ENCODE measurements at regions not wholly inside any gene's neighbourhood (a gene's known extent, or its start where the extent isn't known, plus 50 kb on each side); places are given as distances from the start of the nearest gene placed in this dataset.

DNA sequence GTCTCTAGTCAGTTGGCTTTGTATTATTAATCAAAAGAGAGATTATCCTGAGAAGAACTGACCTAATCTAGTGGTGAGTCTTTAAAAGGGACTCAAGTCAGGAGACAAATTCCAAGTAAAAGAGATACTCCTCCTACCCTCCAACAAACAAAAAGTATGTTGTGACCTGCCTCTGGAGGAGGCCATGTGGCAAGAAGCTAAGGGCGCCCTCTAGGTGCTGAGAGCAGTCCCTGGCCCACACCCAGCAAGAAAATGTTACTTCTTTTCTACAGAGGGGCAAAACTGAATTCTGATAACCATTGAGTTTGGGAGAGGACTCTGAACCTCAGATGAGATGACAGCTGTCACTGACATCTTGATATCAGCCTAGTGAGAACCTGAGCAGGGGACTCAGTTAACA lies 953.6 kb upstream of the AGA start:
- H3K27me3 ChIP-seq (ENCODE audit: control insufficient read depth in 2 of 2, insufficient read depth in 2 of 2, low read length in 2 of 2): no peaks in the 10 kb centered on the region
- H3K27ac ChIP-seq (ENCODE audit: low read depth in 1 of 2, low read length in 2 of 2): no peak overlapping the region
- H3K79me2 ChIP-seq (ENCODE audit: insufficient read depth, low read length): no peaks in the 10 kb centered on the region
- H4K20me1 ChIP-seq (ENCODE audit: insufficient read depth, low read length): no peaks in the 10 kb centered on the region
- H3K36me3 Mint-ChIP-seq: no peaks in the 10 kb centered on the region
- no peaks in the 10 kb centered on the region for H3K36me3 ChIP-seq (replicated peaks in 1 of 2; ENCODE audit: control insufficient read depth in 1 of 2, insufficient read depth in 2 of 2, low read length in 2 of 2)
- H3K4me1 ChIP-seq (ENCODE audit: control insufficient read depth in 1 of 2, insufficient read depth in 2 of 2, low read length in 2 of 2): no peaks in the 10 kb centered on the region
- no peak overlapping the region for H3K4me3 Mint-ChIP-seq
- no peaks in the 10 kb centered on the region for H3K27me3 Mint-ChIP-seq (ENCODE audit: low read depth in 3 of 3)
- peaks cover 4 to 9% of the 10 kb centered on the region in 2 donors for H3K9me3 ChIP-seq (replicated peaks in 1 of 2; ENCODE audit: control insufficient read depth in 1 of 2, insufficient read depth in 1 of 2, low read length in 2 of 2)
- intact Hi-C loops (cut with micrococcal nuclease): no loop called here
- H3K9ac ChIP-seq (ENCODE audit: insufficient read depth, low read length, poor library complexity, severe bottlenecking): no peak overlapping the region
- H2AFZ ChIP-seq (ENCODE audit: insufficient read depth, low read depth, low read length, poor library complexity, severe bottlenecking): no peak overlapping the region
- H3K9me3 Mint-ChIP-seq: peaks cover 0 to 5% (median 3%) of the 10 kb centered on the region in 7 donors
- no peak for TF ChIP-seq CTCF (IDR thresholded peaks at IDR 0.05)
- H3K4me2 ChIP-seq (replicated peaks; ENCODE audit: extremely low read depth, low read length, poor library complexity, severe bottlenecking): no peak overlapping the region
- no peak overlapping the region for H3K27ac Mint-ChIP-seq
- H3K4me1 Mint-ChIP-seq: no peaks in the 10 kb centered on the region
- WGBS (ENCODE audit: insufficient coverage): 80% methylated on average over 1 of the region's 1 CpG
- no peak for DNase-seq
- H3K4me3 ChIP-seq (replicated peaks in 1 of 3; ENCODE audit: low read depth in 2 of 3, low read length in 3 of 3): no peak overlapping the region

GRCh38 chr4:178412455-178412854 lies 970.2 kb upstream of the AGA start:
- Mint-ChIP-seq H3K4me1 (no peaks in the 10 kb centered on the region), H3K9me3 (peaks cover 0 to 16% (median 7%) of the 10 kb centered on the region in 7 donors), H3K27ac (no peak overlapping the region), H3K27me3 (ENCODE audit: low read depth in 3 of 3) (no peaks in the 10 kb centered on the region), H3K4me3 (no peak overlapping the region), H3K36me3 (no peaks in the 10 kb centered on the region)
- H3K9ac ChIP-seq (ENCODE audit: insufficient read depth, low read length, poor library complexity, severe bottlenecking): no peak overlapping the region
- H3K36me3 ChIP-seq (replicated peaks in 1 of 2; ENCODE audit: control insufficient read depth in 1 of 2, insufficient read depth in 2 of 2, low read length in 2 of 2): no peaks in the 10 kb centered on the region
- no peaks in the 10 kb centered on the region for H3K4me1 ChIP-seq (ENCODE audit: control insufficient read depth in 1 of 2, insufficient read depth in 2 of 2, low read length in 2 of 2)
- no peak for DNase-seq
- H2AFZ ChIP-seq (ENCODE audit: insufficient read depth, low read depth, low read length, poor library complexity, severe bottlenecking): no peak overlapping the region
- WGBS (ENCODE audit: insufficient coverage): no CpG with 5 or more reads among the region's 1 CpG
- no peak overlapping the region for H3K4me3 ChIP-seq (replicated peaks in 1 of 3; ENCODE audit: low read depth in 2 of 3, low read length in 3 of 3)
- no peak overlapping the region for H3K4me2 ChIP-seq (replicated peaks; ENCODE audit: extremely low read depth, low read length, poor library complexity, severe bottlenecking)
- no peaks in the 10 kb centered on the region for H3K79me2 ChIP-seq (ENCODE audit: insufficient read depth, low read length)
- H3K9me3 ChIP-seq (replicated peaks in 1 of 2; ENCODE audit: control insufficient read depth in 1 of 2, insufficient read depth in 1 of 2, low read length in 2 of 2): peaks cover 0 to 28% of the 10 kb centered on the region in 2 donors
- TF ChIP-seq CTCF (IDR thresholded peaks at IDR 0.05): no peak
- no peak overlapping the region for H3K27ac ChIP-seq (ENCODE audit: low read depth in 1 of 2, low read length in 2 of 2)
- intact Hi-C loops (cut with micrococcal nuclease): no loop called here
- H4K20me1 ChIP-seq (ENCODE audit: insufficient read depth, low read length): no peaks in the 10 kb centered on the region
- H3K27me3 ChIP-seq (ENCODE audit: control insufficient read depth in 2 of 2, insufficient read depth in 2 of 2, low read length in 2 of 2): no peaks in the 10 kb centered on the region

All from CD14-positive monocyte (primary cell).